Muscle of leg (tissue), 3 donors: ENCODE measurements at regions not wholly inside any gene's neighbourhood (a gene's known extent, or its start where the extent isn't known, plus 50 kb on each side); places are given as distances from the start of the nearest gene placed in this dataset.

ENCODE experiments used
- DNase-seq: peaks from one replicate; pipeline ENCODE4 v3.0.0; 2013
- H3K27ac ChIP-seq: one replicate; pipeline ENCODE4 v1.5.1; 2013; ENCODE audit warnings: mild to moderate bottlenecking, low read length, control low read depth
- H3K27me3 ChIP-seq: one replicate; pipeline ENCODE4 v1.6.1; 2013; ENCODE audit warnings: low read length; ENCODE audit not compliant: control insufficient read depth, insufficient read depth
- H3K36me3 ChIP-seq: one replicate; pipeline ENCODE4 v1.6.1; 2013; ENCODE audit warnings: low read length; ENCODE audit not compliant: control insufficient read depth, insufficient read depth
- H3K4me1 ChIP-seq: one replicate; pipeline ENCODE4 v1.6.1; 2013; ENCODE audit warnings: low read length; ENCODE audit not compliant: control insufficient read depth, insufficient read depth
- H3K4me3 ChIP-seq: one replicate; pipeline ENCODE4 v1.5.1; 2013; ENCODE audit warnings: low read length, control low read depth
- H3K9me3 ChIP-seq: replicated peaks from 2 replicates; pipeline ENCODE4 v1.6.1; 2013; ENCODE audit warnings: low read depth, low read length; ENCODE audit not compliant: control insufficient read depth
- WGBS: methylation state at CpG from one replicate; pipeline ENCODE4 v1.1.5; 2013; ENCODE audit warnings: missing lambda C conversion rate; ENCODE audit not compliant: insufficient coverage; 5-methylcytosine and 5-hydroxymethylcytosine counted together

GRCh38 chr6:170076466-170077165, 214.3 kb downstream of the DLL1 start:
- WGBS, result 84% methylated on average over 8 of the region's 21 CpGs
- Histone ChIP-seq H3K4me1 (peaks cover 16% of the 10 kb centered on the region), H3K4me3 (no peak overlapping the region), H3K36me3 (no peaks in the 10 kb centered on the region), H3K27ac (no peak overlapping the region), H3K27me3 (peaks cover 2% of the 10 kb centered on the region), H3K9me3 (no peaks in the 10 kb centered on the region)
- no peak for DNase-seq

DNA sequence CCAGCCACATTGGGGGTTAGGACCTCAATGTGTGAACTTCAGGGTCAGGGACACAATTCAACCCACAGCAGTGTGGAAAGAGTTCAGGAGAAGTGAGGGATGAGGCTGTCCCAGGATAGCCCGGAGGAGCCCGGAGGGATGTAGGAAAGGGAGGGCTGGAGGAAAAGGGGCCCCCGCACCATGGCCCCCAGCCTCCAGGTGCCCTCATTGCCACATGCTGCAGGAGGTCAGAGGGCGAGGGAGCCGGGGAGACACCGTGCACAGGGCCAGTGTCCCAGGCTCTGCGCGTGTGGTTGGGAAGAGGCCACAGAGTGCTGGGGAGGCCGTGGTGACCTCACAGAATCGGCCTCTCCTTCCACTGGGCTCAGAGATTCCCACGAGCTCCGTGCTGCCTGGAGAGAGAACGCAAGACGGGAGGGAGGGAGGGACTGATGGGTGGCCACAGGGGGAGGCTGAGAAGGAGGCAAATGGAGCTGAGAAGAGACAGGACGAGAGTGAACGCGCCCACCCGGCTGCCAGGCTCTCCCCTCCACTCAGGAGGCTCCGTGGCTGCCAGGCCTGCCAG, 215.1 kb downstream of the DLL1 start:
- Histone ChIP-seq H3K9me3 (no peaks in the 10 kb centered on the region), H3K27me3 (peaks cover 2% of the 10 kb centered on the region), H3K4me1 (peaks cover 9% of the 10 kb centered on the region), H3K36me3 (no peaks in the 10 kb centered on the region), H3K4me3 (no peak overlapping the region), H3K27ac (no peak overlapping the region)
- DNase-seq, result no peak
- WGBS, result 64% methylated on average over 12 of the region's 19 CpGs

- Histone ChIP-seq H3K27me3 (no peaks in the 10 kb centered on the region), H3K4me1 (peaks cover under 1% of the 10 kb centered on the region), H3K36me3 (no peaks in the 10 kb centered on the region), H3K4me3 (no peak overlapping the region), H3K27ac (no peak overlapping the region), H3K9me3 (no peaks in the 10 kb centered on the region)
- DNase-seq, result no peak
- 91% methylated on average over 14 of the region's 17 CpGs for WGBS
Measured at GRCh38 chr6:170074907-170075306, 216.0 kb downstream of the DLL1 start.

- H3K27ac ChIP-seq, result no peak overlapping the region
- WGBS, result 89% methylated on average over 6 of the region's 6 CpGs
- H3K9me3 ChIP-seq, result peaks cover 3% of the 10 kb centered on the region
- H3K4me3 ChIP-seq, result no peak overlapping the region
- no peaks in the 10 kb centered on the region for H3K4me1 ChIP-seq
- no peaks in the 10 kb centered on the region for H3K36me3 ChIP-seq
- no peak for DNase-seq
- no peaks in the 10 kb centered on the region for H3K27me3 ChIP-seq
Measured at GRCh38 chr6:170074435-170074834, 216.4 kb downstream of the DLL1 start.

DNA sequence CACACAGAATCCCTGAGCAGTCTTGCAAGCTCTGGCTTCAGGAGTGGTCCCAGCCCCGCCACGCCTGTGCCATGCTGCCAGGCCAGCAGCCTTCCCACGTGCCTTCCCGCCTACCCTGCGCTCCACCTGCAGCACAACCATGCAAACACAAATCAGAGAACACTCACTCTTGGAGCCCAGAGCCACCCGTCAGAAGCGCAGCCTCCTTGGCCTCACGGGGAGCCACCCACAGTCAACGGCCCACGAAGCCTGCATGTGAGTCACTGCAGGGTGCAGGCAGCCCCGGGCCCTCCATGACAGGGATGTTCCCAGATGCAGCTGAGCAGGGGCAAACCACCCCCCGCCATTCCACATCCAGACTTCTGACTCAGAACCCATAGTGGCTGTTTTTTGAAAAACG, 217.0 kb downstream of the DLL1 start:
- Histone ChIP-seq H3K4me3 (no peak overlapping the region), H3K4me1 (no peaks in the 10 kb centered on the region), H3K27ac (no peak overlapping the region), H3K36me3 (no peaks in the 10 kb centered on the region), H3K9me3 (peaks cover 6% of the 10 kb centered on the region), H3K27me3 (no peaks in the 10 kb centered on the region)
- DNase-seq, result no peak
- 86% methylated on average over 9 of the region's 13 CpGs for WGBS

- H3K27me3 ChIP-seq, result no peaks in the 10 kb centered on the region
- H3K4me3 ChIP-seq, result no peak overlapping the region
- no peak overlapping the region for H3K27ac ChIP-seq
- H3K4me1 ChIP-seq, result peaks cover 5% of the 10 kb centered on the region
- H3K9me3 ChIP-seq, result peaks cover 6% of the 10 kb centered on the region
- no peaks in the 10 kb centered on the region for H3K36me3 ChIP-seq
- no peak for DNase-seq
- WGBS, result 94% methylated on average over 7 of the region's 11 CpGs
Measured at GRCh38 chr6:170072246-170072645, 218.6 kb downstream of the DLL1 start.

- Histone ChIP-seq H3K36me3 (no peaks in the 10 kb centered on the region), H3K4me1 (peaks cover 10% of the 10 kb centered on the region), H3K27me3 (no peaks in the 10 kb centered on the region), H3K27ac (no peak overlapping the region), H3K9me3 (peaks cover 6% of the 10 kb centered on the region), H3K4me3 (no peak overlapping the region)
- no peak for DNase-seq
- WGBS, result no CpG with 5 or more reads among the region's 3 CpGs
Measured at GRCh38 chr6:170069611-170070010, 221.3 kb downstream of the DLL1 start.

GRCh38 chr6:170068496-170068895, 222.4 kb downstream of the DLL1 start:
- no peaks in the 10 kb centered on the region for H3K36me3 ChIP-seq
- peaks cover 19% of the 10 kb centered on the region for H3K4me1 ChIP-seq
- no peak overlapping the region for H3K27ac ChIP-seq
- 89% methylated on average over 4 of the region's 7 CpGs for WGBS
- H3K27me3 ChIP-seq, result peaks cover 2% of the 10 kb centered on the region
- no peak for DNase-seq
- no peak overlapping the region for H3K4me3 ChIP-seq
- peaks cover 6% of the 10 kb centered on the region for H3K9me3 ChIP-seq

DNA sequence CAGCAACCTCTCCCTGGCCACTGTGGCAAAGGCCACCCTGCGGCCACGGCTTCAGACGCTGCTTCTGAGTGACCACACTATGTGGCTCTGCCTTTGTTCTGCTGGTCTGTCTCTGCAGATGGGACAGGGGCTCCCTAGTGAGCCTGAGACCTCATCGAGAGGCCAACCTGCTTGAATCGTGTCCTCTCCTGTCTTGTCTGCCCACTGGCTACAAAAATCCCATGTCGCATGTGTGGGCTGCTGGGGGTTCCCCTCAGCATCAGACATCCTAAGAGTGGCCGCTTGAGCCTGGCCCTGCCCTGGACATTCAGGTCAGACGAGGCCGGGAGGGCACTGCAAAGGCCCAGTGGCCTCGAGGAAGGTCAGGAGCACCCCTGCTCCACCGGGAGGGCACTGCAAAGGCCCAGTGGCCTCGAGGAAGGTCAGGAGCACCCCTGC, 222.9 kb downstream of the DLL1 start:
- Histone ChIP-seq H3K27ac (no peak overlapping the region), H3K4me1 (peaks cover 24% of the 10 kb centered on the region), H3K9me3 (peaks cover 6% of the 10 kb centered on the region), H3K36me3 (no peaks in the 10 kb centered on the region), H3K4me3 (no peak overlapping the region), H3K27me3 (peaks cover 3% of the 10 kb centered on the region)
- no peak for DNase-seq
- 86% methylated on average over 12 of the region's 12 CpGs for WGBS

DNA sequence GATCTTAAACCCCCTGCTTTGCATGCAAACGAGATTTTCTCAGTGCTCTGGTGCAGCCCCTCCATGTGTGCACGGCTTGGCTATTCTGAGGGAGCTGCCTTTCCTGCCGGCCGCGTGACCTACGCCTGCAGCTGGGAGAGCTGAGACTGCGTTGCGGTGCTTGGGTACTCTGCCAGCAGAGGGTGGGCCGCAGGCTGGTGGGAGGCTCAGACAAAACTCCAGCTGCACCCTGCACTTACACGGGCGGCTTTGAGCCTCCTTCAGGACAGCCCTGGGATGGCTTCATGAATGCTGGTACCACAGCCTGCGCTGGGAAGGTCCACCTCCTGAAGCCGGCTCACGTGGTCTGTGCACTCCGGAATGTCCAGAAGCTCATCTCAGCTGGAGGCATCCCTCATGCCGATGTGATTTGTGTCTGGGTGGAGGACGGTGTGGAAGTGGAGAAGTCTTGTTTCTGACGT, 223.7 kb downstream of the DLL1 start:
- peaks cover 7% of the 10 kb centered on the region for H3K27me3 ChIP-seq
- DNase-seq, result peak; percentile 35
- H3K4me1 ChIP-seq, result peaks cover 28% of the 10 kb centered on the region
- WGBS, result 38% methylated on average over 18 of the region's 18 CpGs
- H3K27ac ChIP-seq, result no peak overlapping the region
- H3K9me3 ChIP-seq, result peaks cover 6% of the 10 kb centered on the region
- no peak overlapping the region for H3K4me3 ChIP-seq
- H3K36me3 ChIP-seq, result no peaks in the 10 kb centered on the region
